Gastroesophageal sphincter (tissue), 3 donors: ENCODE measurements at regions not wholly inside any gene's neighbourhood (a gene's known extent, or its start where the extent isn't known, plus 50 kb on each side); places are given as distances from the start of the nearest gene placed in this dataset.

Experiments
- CTCF ChIP-seq, 4 experiments: fragments of 200-600 bp in 2 of 4; fragments of 450-650 bp in 2 of 4; sonication (generic) in 1 of 4; IDR thresholded peaks; one replicate each; pipeline ENCODE4 v1.5.1; 2017 to 2019; ENCODE audit warnings: antibody characterized with exemption in 4 of 4, mild to moderate bottlenecking in 2 of 4, moderate library complexity in 2 of 4
- POLR2A ChIP-seq, 2 donors: fragments of 450-650 bp; IDR thresholded peaks; one replicate each; pipeline ENCODE4 v1.6.1; 2017; ENCODE audit warnings: antibody characterized with exemption in 2 of 2, mild to moderate bottlenecking in 2 of 2, moderate library complexity in 1 of 2
- POLR2AphosphoS5 ChIP-seq: sonication (generic); formaldehyde crosslinking; IDR thresholded peaks from one replicate; pipeline ENCODE4 v1.6.1; 2017; ENCODE audit warnings: antibody characterized with exemption

- TF ChIP-seq POLR2A (IDR thresholded peaks at IDR 0.05): no peak
- TF ChIP-seq CTCF (IDR thresholded peaks at IDR 0.05): no peak
- TF ChIP-seq POLR2AphosphoS5: no peak
Measured at GRCh38 chr17:70476368-70476767, 307.0 kb downstream of the KCNJ2 start.
